Middle frontal gyrus (tissue), 1 donor: ENCODE measurements at regions not wholly inside any gene's neighbourhood (a gene's known extent, or its start where the extent isn't known, plus 50 kb on each side); places are given as distances from the start of the nearest gene placed in this dataset.

Experiments
- DNase-seq: peaks from one replicate; pipeline ENCODE4 v3.0.0-alpha.2; 2015; ENCODE audit warnings: low spot score; ENCODE audit errors: extremely low spot score

DNA sequence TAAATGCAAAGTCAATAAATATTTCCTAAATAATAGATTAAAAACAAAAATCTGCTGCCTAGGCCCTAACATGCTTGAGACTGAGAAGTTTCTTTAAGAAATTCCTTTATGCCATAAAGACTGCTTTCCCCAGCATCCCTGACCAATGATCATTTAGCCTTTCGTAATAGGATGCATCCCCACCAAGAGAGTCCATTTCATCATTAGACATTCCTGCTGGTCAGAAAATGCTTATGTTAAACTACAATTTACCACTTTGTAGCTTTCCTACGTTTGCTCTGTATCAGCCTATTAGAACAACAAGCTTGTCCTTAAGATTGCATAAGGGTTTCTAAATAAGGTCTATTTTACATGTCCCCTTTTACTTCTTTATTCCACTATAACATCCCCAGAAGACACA, 59.8 kb upstream of the HSF2 start:
- no peak for DNase-seq

- no peak for DNase-seq
These were observed 52.2 kb upstream of the HSF2 start for GRCh38 chr6:122347280-122347679.

GRCh38 chr6:122347751-122348150, 51.7 kb upstream of the HSF2 start:
- no peak for DNase-seq
